Choroid plexus epithelial cell (primary cell): ENCODE measurements at regions not wholly inside any gene's neighbourhood (a gene's known extent, or its start where the extent isn't known, plus 50 kb on each side); places are given as distances from the start of the nearest gene placed in this dataset.

ENCODE experiments used
- DNase-seq: peaks from one replicate; pipeline ENCODE4 v3.0.0-alpha.2; 2010; ENCODE audit warnings: low read depth
- H3K4me3 ChIP-seq: 2 replicates; pipeline ENCODE4 v1.5.1; 2011; ENCODE audit warnings: low read depth, mild to moderate bottlenecking, control low read depth, low read length, moderate library complexity
- CTCF ChIP-seq: conservative IDR thresholded peaks from 2 replicates; pipeline ENCODE4 v1.5.1; 2011; ENCODE audit warnings: low read depth, mild to moderate bottlenecking, control low read depth, inconsistent platforms, low read length, moderate library complexity

DNA sequence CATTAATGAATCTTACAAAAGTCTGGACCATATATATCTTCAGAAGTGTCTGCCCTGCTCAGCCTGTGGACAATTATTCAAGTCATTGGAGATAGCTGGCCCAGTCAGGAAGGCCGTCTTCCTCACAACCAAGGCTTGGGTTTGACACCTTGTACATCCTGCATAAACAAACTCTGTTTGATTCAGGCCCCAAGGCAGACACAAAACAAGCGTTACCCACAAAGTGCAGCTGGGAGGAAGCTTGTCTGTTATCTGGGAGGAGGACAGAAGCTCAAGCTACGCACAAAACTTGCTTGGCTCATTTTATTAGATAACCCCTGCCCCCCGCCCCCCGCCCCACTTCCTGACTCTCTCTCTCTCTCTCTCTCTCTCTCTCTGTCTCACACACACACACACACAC is 166.9 kb upstream of the WDR11 start:
- DNase-seq, result no peak
- no peak overlapping the region for H3K4me3 ChIP-seq
- TF ChIP-seq CTCF, result no peak

GRCh38 chr10:120685136-120685535 is 166.0 kb upstream of the WDR11 start:
- TF ChIP-seq CTCF, result no peak
- no peak for DNase-seq
- H3K4me3 ChIP-seq, result no peak overlapping the region

DNA sequence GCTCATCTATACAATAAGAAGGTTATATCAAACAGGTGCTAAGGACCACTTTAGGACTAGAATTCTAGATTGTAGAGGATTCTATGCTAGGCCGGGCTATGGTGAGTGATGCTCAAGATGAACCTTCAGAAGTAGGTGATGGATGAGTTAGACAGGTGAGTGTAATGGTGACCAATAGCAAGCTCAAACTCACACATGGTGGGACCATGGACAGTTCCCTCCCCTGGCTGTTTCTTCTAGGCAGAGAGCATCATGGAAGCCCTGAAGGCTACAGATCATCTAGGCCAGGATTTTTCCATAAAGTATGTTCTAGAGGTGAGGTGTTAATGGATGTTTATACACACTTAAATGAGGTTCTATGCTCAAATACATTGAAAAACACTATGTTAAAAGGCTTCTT is 162.2 kb upstream of the WDR11 start:
- no peak for TF ChIP-seq CTCF
- H3K4me3 ChIP-seq, result no peak overlapping the region
- peak; percentile 12 for DNase-seq

GRCh38 chr10:120689777-120690529 is 161.2 kb upstream of the WDR11 start:
- TF ChIP-seq CTCF, result no peak
- no peak overlapping the region for H3K4me3 ChIP-seq
- DNase-seq, result no peak

DNA sequence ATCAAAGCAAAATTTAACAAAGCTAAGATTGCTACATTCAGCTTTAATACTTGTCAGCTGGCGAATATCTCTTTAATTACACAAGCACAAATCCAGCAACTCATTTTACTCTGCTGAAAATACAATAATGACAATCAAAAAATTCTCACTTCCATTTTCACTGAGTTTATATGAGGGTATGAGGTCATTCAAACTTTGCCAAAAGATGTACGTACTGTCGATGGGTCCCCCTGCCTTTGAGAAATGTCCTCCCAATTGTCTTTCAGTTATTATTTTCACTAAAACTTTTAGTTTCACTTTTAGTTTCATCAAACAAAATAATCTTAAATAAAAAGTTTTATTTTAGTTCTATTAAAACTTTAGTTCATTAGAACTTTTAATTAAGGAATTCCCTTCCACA is 159.5 kb upstream of the WDR11 start:
- no peak for DNase-seq
- TF ChIP-seq CTCF, result no peak
- no peak overlapping the region for H3K4me3 ChIP-seq

GRCh38 chr10:120700426-120700825 is 150.7 kb upstream of the WDR11 start:
- no peak for TF ChIP-seq CTCF
- no peak for DNase-seq
- H3K4me3 ChIP-seq, result no peak overlapping the region

GRCh38 chr10:120701381-120701780 is 149.8 kb upstream of the WDR11 start:
- TF ChIP-seq CTCF, result no peak
- no peak for DNase-seq
- H3K4me3 ChIP-seq, result no peak overlapping the region
